Left lobe of liver (tissue), 2 donors: ENCODE measurements at regions not wholly inside any gene's neighbourhood (a gene's known extent, or its start where the extent isn't known, plus 50 kb on each side); places are given as distances from the start of the nearest gene placed in this dataset.

ENCODE experiments used
- ATAC-seq: fragments of 200-7000 bp; cut with Tn5 transposase; one replicate; pipeline ENCODE4 v1.9.1; 2020; ENCODE audit warnings: mild to moderate bottlenecking, moderate library complexity
- DNase-seq: peaks from one replicate; pipeline ENCODE4 v3.0.0-alpha.2; 2020; ENCODE audit warnings: low spot score
- donor health status: DM: no; HTN: no; CAD: no; lungs with moderate emphysema.
- donor health status: DM: no; HTN: yes; CAD: no.

GRCh38 chr2:128399690-128400291, 81.1 kb upstream of the HS6ST1 start:
- DNase-seq = no peak

DNA sequence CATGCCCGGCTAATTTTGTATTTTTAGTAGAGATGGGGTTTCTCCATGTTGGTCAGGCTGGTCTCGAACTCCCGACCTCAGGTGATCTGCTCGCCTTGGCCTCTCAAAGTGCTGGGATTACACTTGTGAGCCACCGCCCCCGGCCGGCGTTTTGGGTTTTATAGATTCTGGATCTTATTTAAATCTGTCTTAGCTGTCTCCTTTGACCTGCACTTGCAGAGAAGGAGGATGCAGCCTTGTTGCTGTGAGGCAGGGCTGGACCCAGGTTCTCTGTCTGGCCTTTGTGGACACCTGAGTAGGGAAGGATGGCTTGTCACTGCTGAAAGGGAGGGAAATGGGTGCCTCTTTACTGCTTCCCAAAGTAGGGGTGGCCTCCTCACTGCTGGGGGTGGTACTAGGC, 83.0 kb upstream of the HS6ST1 start:
- no peak for ATAC-seq
- no peak for DNase-seq

More at GRCh38 chr2:128399690-128400291, 81.1 kb upstream of the HS6ST1 start:
- ATAC-seq = no peak

GRCh38 chr2:128402911-128403670, 84.4 kb upstream of the HS6ST1 start:
- no peak for DNase-seq
- ATAC-seq = no peak

- no peak for ATAC-seq
- DNase-seq = no peak
Measured at GRCh38 chr2:128403814-128404708, 85.4 kb upstream of the HS6ST1 start.

DNA sequence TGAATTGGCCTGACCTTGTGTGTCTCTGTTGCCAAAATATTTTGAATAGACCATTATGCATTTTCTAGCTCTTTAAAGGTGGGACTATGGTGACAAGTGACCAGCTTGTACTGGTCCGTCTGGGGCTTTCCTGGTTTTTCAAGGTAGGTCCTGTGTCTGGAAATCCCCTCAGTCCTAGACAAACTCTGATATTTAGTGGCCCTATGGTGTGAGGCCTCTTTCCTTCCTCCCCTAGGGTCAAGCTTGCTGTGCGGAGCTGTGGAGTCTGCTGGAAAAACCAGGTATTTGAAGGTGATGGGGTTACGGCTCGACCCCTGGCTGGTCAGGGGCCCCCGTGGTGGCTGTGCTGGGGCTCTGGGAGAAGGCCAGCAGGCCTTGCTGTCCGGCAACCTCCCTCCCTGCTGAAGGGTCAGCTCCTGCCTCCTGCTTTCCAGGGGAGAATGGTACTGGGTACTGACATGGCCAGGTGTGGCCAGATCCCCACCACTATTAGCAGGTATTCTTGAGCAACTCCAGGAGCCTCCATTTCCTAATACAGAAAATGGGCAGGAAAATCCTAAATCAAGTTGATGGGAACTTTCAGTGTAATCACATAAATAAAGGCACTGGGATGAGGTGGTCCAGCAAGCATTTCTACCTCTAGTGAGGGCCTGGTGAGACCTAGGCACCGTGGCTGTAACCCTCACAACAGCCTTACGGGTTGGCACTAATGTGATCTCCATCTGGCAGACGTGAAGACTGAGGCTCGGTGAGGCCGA, 86.2 kb upstream of the HS6ST1 start:
- DNase-seq (no peak), ATAC-seq (no peak)

DNA sequence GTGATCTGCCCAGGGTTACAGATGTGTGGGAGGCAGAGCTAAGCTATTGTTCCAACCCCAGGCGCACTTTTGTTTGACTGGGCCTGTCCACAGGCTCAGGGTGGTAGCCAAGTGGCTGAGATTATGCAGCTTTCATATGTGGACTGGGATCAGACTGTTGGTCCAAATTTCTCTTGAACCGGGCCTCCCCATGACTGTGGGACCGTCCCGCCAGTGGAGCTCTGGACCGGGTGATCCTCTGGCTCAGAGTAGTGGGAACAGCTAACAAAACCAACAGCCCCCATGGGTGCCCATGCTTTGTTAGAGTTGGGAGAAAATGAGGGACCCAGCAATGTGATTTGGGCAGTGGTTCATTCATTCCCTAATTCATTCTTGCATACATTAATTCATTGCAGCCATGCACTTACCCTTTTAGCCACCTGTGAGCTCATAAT, 86.8 kb upstream of the HS6ST1 start:
- no peak for DNase-seq

DNA sequence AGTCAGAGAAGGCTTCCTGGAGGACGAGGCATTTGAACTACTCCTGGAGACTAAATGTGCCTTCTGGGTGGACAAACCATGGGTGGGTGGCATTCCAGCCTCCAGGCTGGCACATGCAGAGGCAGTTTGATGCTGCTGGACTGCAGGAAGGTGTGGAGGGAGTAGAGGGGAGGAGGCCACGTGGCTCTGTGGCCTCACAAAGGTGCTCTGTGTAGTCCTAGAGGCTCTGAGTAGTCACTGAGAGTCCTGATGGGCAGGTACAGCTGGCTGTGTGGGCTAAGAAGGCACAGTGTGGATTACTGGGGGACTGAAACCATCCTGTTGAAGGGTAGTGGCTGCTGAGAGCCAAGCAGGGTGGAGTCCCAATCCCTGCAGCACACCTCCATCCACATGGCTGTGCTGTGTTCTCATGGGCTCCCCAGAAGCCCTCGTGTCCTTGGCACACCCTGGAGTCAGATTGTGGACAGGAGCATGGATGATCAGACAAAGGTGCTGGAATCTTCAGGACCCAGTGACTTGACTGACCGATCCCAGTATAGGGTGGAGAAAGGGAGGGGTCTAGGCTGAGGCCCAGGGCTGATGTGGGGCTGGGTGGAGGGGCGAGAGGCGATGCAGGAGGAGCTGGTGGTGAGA, 87.4 kb upstream of the HS6ST1 start:
- no peak for DNase-seq
- ATAC-seq = no peak

More for the DNA sequence above, 86.8 kb upstream of the HS6ST1 start:
- no peak for ATAC-seq

DNA sequence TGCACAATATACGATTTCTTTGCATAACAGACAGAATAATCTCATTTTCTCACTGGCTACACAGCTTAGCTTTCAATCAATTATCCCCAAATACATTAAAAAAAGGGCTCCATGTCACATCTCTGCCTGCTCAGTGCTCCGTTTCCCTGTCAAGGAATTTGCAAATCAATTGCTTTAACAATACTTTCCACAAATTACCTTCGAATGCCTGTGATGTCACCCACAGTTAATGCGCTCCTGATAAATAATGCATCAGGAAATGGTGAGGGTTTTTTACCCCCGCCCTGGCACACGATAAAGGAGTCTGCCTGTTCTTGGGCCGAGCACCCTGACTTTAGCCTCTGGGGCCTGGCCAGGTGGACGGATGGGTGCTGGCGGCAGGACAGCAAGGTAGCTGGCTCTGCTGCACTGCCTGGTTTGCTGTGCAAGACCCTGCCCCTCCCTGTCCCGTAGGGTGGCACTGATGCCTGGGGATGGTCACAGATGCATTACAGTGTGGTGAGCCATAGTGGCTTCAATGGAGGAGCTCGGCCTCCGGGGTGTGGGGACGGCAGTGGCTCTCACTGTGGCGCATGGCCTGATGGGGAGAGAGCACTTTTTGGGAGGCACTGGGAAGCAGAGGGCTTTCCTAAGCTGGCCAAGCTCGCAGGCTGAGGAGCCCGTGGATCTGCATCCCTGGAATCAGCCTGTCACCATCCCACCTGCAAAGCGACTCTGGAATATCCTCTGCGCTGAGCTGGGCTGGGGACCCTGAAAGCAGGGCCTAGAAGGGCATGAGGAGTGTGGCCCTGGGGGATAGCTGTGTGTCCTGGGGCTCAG, 88.3 kb upstream of the HS6ST1 start:
- no peak for DNase-seq
- no peak for ATAC-seq

- no peak for ATAC-seq
Measured at GRCh38 chr2:128408349-128409305, 90.0 kb upstream of the HS6ST1 start.

GRCh38 chr2:128409326-128410034, 90.8 kb upstream of the HS6ST1 start:
- DNase-seq (no peak), ATAC-seq (no peak)

More at GRCh38 chr2:128408349-128409305, 90.0 kb upstream of the HS6ST1 start:
- DNase-seq = no peak

DNA sequence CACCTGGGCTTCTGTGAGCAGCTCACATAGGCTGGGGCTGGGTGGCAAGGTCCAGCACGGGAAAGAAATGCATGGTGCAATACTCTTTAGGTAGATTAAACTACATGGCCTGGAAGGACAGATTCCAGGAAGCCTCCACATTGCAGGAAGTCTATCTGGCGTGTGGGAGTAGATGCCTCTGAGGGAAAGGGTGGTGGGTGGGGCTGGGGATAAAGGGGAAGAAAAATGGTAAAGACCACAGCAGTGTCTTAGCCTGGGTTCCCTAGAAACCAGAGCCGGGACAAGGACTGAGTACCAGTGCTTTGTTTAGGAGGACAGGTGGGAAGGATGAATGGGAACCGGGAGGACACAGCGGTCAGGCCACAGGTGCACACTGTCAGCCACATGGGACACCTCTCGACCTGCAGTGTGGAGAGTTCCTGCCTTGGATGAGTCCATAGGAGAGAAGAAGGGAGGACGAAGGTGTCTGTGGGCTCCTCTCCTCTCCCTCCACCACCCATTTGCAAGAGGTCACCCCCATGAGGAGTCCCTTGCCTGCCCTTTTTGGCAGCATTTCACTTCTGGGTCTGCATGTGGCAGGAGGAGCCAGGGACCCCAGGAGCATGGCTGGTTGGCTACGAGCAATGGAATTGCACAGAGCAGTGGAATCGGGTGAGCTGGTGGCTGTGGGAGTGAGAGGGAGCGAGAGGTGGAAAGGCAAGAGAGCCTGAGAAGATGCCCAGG, 91.5 kb upstream of the HS6ST1 start:
- no peak for ATAC-seq
- no peak for DNase-seq

DNA sequence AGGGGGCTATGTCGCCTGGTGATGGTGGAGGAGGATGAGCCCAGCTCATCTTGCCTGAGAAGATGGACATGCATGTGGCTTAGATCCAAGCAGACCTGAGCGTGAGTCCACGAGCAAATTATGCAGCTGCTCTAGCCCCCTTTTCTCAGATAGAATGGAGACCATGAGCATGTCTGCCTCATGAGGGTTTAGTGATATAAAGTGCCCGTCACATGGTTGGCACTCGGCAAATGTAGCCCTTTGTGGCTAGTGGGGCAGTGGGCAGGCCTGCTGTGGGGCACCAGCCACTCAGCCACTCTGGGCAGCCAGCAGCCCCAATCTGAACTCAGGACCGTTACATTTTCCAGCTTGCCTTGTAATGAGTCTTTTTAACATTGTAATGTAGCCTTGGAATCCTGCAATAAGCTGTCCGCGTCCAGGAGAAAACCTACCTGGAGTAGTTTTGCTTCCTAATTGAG, 92.1 kb upstream of the HS6ST1 start:
- ATAC-seq (no peak), DNase-seq (no peak)

DNA sequence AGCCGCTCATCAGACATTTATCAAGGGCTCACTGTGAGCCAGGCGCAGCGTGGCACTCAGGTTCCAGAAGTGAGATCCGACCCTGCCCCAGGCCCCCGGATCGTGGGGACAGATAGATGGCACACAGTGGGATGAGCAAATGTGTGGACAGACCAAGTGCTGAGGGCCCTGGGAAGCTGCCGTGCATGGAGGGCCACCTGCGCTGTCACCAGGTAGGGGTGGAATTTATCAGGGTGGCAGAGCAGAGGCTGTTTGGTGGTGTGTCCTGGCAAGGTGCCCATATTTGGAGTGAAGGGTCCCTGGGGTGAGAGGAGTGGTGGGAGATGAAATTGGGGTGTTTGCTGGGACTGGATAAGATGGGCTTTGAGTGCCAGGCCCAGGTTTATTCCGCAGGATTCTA, 92.8 kb upstream of the HS6ST1 start:
- ATAC-seq (no peak), DNase-seq (no peak)

DNA sequence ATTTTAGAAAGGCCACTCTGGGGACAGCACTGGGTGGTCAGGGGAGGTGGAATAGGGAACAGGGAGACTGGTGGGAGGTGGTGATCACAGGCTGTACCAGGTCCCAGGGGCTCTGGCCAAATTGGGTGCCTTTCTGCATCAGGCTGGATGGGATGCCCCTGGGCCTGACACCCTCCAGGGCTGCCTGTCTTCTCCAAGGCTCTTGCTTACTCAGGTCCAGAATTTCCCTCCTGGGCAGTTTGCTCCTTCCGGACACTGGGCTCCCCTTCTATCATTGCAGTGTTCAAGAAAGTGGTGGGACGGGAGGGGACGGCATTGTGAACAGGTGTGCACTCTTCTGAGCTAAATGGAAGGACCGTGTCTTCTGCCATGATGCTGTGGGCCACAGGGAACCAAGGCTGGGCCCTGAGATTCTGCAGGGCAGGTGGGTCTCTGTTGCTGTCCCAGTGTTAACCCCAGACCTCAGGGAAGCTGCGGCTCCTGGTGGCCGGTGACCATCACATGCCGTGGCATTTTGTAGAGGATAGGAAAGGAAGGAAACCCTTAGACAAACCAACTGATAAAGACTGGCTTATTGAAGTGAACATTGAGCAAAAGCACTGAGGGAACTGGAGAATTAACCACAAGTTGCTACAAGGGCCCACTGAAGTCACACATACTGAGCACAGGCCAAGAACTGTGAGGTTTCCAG, 93.7 kb upstream of the HS6ST1 start:
- no peak for DNase-seq
- no peak for ATAC-seq

DNA sequence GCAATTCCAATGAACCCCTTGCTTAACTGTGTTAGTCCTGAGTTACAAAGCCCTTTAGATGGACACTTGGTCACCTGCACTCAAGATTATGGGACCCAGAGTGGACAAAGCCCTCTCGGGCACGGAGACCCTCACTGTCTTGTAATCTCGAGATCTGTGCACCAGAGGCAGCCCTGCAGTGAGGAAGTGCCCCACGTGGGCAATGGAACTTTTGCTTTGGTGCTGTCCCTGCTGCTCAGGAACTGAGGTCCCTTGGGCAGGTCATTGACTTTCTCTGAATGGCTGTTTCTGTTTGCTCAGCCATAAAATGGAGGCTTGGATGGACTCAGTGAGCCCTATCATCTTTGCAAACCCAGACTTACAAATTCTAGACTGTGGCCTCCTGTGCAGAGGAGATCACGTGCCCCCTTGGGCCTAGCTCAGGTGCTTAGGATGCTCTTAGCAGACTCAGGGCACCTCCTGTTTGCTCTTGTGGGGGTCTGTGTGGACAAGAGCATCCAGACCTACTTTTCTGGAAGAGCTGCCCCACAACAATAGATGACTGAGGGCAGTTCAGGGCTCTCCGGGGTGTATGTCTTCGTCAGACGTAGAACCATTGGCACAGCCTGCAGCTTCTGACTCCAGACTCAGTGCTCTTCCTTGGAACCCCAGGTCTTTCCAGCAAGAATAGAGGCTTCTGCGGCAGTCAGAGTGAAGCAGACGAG, 94.5 kb upstream of the HS6ST1 start:
- DNase-seq = no peak
- no peak for ATAC-seq
